Activated T-helper 1 cell treated with anti-CD3 and anti-CD28 coated beads, Interleukin-12 subunit alpha, Interleukin-12 subunit beta, Interleukin-2, Interleukin-4 antibody, amounts not matched to agents 30 ng/mL and 10 ng/mL and 1 ng/mL, durations not matched to agents 14 hours and 24 hours and 36 hours (primary cell): ENCODE measurements at regions not wholly inside any gene's neighbourhood (a gene's known extent, or its start where the extent isn't known, plus 50 kb on each side); places are given as distances from the start of the nearest gene placed in this dataset.
"Not testable (repeated sequence)": the region's sequence is repeated elsewhere in the genome, so short reads cannot be mapped to it uniquely, and the experiment has no call there.

ENCODE experiments used
- DNase-seq: peaks from one replicate; pipeline ENCODE4 v3.0.0; 2021; ENCODE audit warnings: low spot score
- H3K27ac Mint-ChIP-seq: one replicate; pipeline ENCODE4 v1.8.0; 2021; ENCODE audit warnings: mild to moderate bottlenecking, mixed read lengths
- H3K27me3 Mint-ChIP-seq: one replicate; pipeline ENCODE4 v1.8.0; 2022; ENCODE audit warnings: mild to moderate bottlenecking, moderate library complexity, mixed read lengths; ENCODE audit not compliant: insufficient read depth
- H3K36me3 Mint-ChIP-seq: one replicate; pipeline ENCODE4 v1.8.0; 2021; ENCODE audit warnings: low read depth, mixed read lengths
- H3K4me1 Mint-ChIP-seq: one replicate; pipeline ENCODE4 v1.8.0; 2021; ENCODE audit warnings: low read depth, mixed read lengths
- H3K4me3 Mint-ChIP-seq: one replicate; pipeline ENCODE4 v1.8.0; 2021; ENCODE audit warnings: mild to moderate bottlenecking, moderate library complexity, mixed read lengths
- H3K9me3 Mint-ChIP-seq: one replicate; pipeline ENCODE4 v1.8.0; 2021; ENCODE audit warnings: mixed read lengths
- intact Hi-C: fragments of 100-400 bp; cut with micrococcal nuclease; formaldehyde crosslinking; loops from one replicate; pipeline ENCODE4 v1.15.1; 2024

- Mint-ChIP-seq H3K27me3 (peaks cover 2% of the 10 kb centered on the region), H3K9me3 (no peaks in the 10 kb centered on the region), H3K27ac (no peak overlapping the region), H3K4me1 (no peaks in the 10 kb centered on the region), H3K4me3 (no peak overlapping the region), H3K36me3 (no peaks in the 10 kb centered on the region)
- no peak for DNase-seq
- intact Hi-C loops = no loop called here
Observed at GRCh38 chr2:47728551-47728950, 54.4 kb upstream of the MSH6 start.

- H3K9me3 Mint-ChIP-seq = no peaks in the 10 kb centered on the region
- H3K36me3 Mint-ChIP-seq = no peaks in the 10 kb centered on the region
- H3K27me3 Mint-ChIP-seq = peaks cover 4% of the 10 kb centered on the region
- H3K4me3 Mint-ChIP-seq = no peak overlapping the region
- intact Hi-C loops = no loop called here
- no peak for DNase-seq
- H3K4me1 Mint-ChIP-seq = no peaks in the 10 kb centered on the region
- H3K27ac Mint-ChIP-seq = no peak overlapping the region
Observed at GRCh38 chr2:47727956-47728355, 55.0 kb upstream of the MSH6 start.

GRCh38 chr2:47726978-47727377, 56.0 kb upstream of the MSH6 start:
- H3K9me3 Mint-ChIP-seq, intact Hi-C loops: not testable (repeated sequence)

GRCh38 chr2:47725808-47726207, 57.1 kb upstream of the MSH6 start:
- Mint-ChIP-seq H3K4me1 (no peaks in the 10 kb centered on the region), H3K4me3 (no peak overlapping the region), H3K9me3 (no peaks in the 10 kb centered on the region), H3K27ac (no peak overlapping the region), H3K36me3 (no peaks in the 10 kb centered on the region), H3K27me3 (peaks cover 2% of the 10 kb centered on the region)
- intact Hi-C loops = no loop called here
- DNase-seq = no peak

More at GRCh38 chr2:47726978-47727377, 56.0 kb upstream of the MSH6 start:
- not testable (repeated sequence) for H3K36me3 Mint-ChIP-seq, DNase-seq, H3K27ac Mint-ChIP-seq, H3K27me3 Mint-ChIP-seq, H3K4me3 Mint-ChIP-seq, H3K4me1 Mint-ChIP-seq

GRCh38 chr2:47724221-47724981, 58.5 kb upstream of the MSH6 start:
- peaks cover 2% of the 10 kb centered on the region for H3K27me3 Mint-ChIP-seq
- H3K4me1 Mint-ChIP-seq = no peaks in the 10 kb centered on the region
- H3K27ac Mint-ChIP-seq = no peak overlapping the region
- DNase-seq = no peak
- H3K36me3 Mint-ChIP-seq = no peaks in the 10 kb centered on the region
- no peaks in the 10 kb centered on the region for H3K9me3 Mint-ChIP-seq
- intact Hi-C loops = no loop called here
- no peak overlapping the region for H3K4me3 Mint-ChIP-seq

GRCh38 chr2:47721296-47721695, 61.6 kb upstream of the MSH6 start:
- Mint-ChIP-seq H3K27ac (no peak overlapping the region), H3K4me1 (no peaks in the 10 kb centered on the region)
- DNase-seq = no peak

GRCh38 chr2:47720559-47720958, 62.4 kb upstream of the MSH6 start:
- Mint-ChIP-seq H3K36me3 (no peaks in the 10 kb centered on the region), H3K27me3 (peaks cover 7% of the 10 kb centered on the region), H3K4me3 (no peak overlapping the region), H3K9me3 (no peaks in the 10 kb centered on the region), H3K27ac (no peak overlapping the region), H3K4me1 (no peaks in the 10 kb centered on the region)
- intact Hi-C loops = no loop called here
- DNase-seq = no peak

More at GRCh38 chr2:47721296-47721695, 61.6 kb upstream of the MSH6 start:
- intact Hi-C loops = no loop called here
- Mint-ChIP-seq H3K36me3 (no peaks in the 10 kb centered on the region), H3K27me3 (peaks cover 7% of the 10 kb centered on the region), H3K4me3 (no peak overlapping the region), H3K9me3 (no peaks in the 10 kb centered on the region)

- DNase-seq = no peak
- Mint-ChIP-seq H3K9me3 (no peaks in the 10 kb centered on the region), H3K4me1 (no peaks in the 10 kb centered on the region), H3K36me3 (no peaks in the 10 kb centered on the region), H3K27me3 (peaks cover 7% of the 10 kb centered on the region), H3K4me3 (no peak overlapping the region), H3K27ac (no peak overlapping the region)
- intact Hi-C loops = no loop called here
Observed at GRCh38 chr2:47720036-47720435, 62.9 kb upstream of the MSH6 start.

- no peak overlapping the region for H3K4me3 Mint-ChIP-seq
- H3K36me3 Mint-ChIP-seq = no peaks in the 10 kb centered on the region
- H3K27ac Mint-ChIP-seq = no peak overlapping the region
- no peaks in the 10 kb centered on the region for H3K9me3 Mint-ChIP-seq
- H3K27me3 Mint-ChIP-seq = peaks cover 7% of the 10 kb centered on the region
- intact Hi-C loops = no loop called here
- DNase-seq = no peak
- no peaks in the 10 kb centered on the region for H3K4me1 Mint-ChIP-seq
Observed at GRCh38 chr2:47719099-47719498, 63.8 kb upstream of the MSH6 start.

GRCh38 chr2:47716307-47716706, 66.6 kb upstream of the MSH6 start:
- H3K4me1 Mint-ChIP-seq, DNase-seq, H3K27ac Mint-ChIP-seq, H3K4me3 Mint-ChIP-seq, H3K9me3 Mint-ChIP-seq, H3K36me3 Mint-ChIP-seq, intact Hi-C loops, H3K27me3 Mint-ChIP-seq: not testable (repeated sequence)

- H3K27ac Mint-ChIP-seq = no peak overlapping the region
- intact Hi-C loops = no loop called here
- peaks cover 8% of the 10 kb centered on the region for H3K27me3 Mint-ChIP-seq
- H3K36me3 Mint-ChIP-seq = no peaks in the 10 kb centered on the region
- no peak for DNase-seq
- H3K4me1 Mint-ChIP-seq = no peaks in the 10 kb centered on the region
- H3K4me3 Mint-ChIP-seq = no peak overlapping the region
- no peaks in the 10 kb centered on the region for H3K9me3 Mint-ChIP-seq
Observed at GRCh38 chr2:47715552-47715951, 67.4 kb upstream of the MSH6 start.

GRCh38 chr2:47708801-47709499, 74.0 kb upstream of the MSH6 start:
- H3K4me3 Mint-ChIP-seq = no peak overlapping the region
- no peaks in the 10 kb centered on the region for H3K4me1 Mint-ChIP-seq
- intact Hi-C loops = no loop called here
- no peak for DNase-seq
- H3K36me3 Mint-ChIP-seq = no peaks in the 10 kb centered on the region
- peaks cover 5% of the 10 kb centered on the region for H3K27me3 Mint-ChIP-seq
- no peaks in the 10 kb centered on the region for H3K9me3 Mint-ChIP-seq
- H3K27ac Mint-ChIP-seq = no peak overlapping the region

GRCh38 chr2:47704287-47704686, 78.7 kb upstream of the MSH6 start:
- Mint-ChIP-seq H3K4me1 (no peaks in the 10 kb centered on the region), H3K27me3 (peaks cover 2% of the 10 kb centered on the region), H3K4me3 (no peak overlapping the region), H3K9me3 (no peaks in the 10 kb centered on the region), H3K27ac (no peak overlapping the region), H3K36me3 (no peaks in the 10 kb centered on the region)
- no peak for DNase-seq
- intact Hi-C loops = no loop called here
